ENCODE measurements at regions not wholly inside any gene's neighbourhood (a gene's known extent, or its start where the extent isn't known, plus 50 kb on each side); places are given as distances from the start of the nearest gene placed in this dataset.

GRCh38 chr4:153955327-153955726, 166.4 kb upstream of the SFRP2 start:
- no peaks in the 10 kb centered on the region for H3K36me3 Mint-ChIP-seq
- no peaks in the 10 kb centered on the region for H3K9me3 Mint-ChIP-seq (ENCODE audit: low read depth)

GRCh38 chr4:153954654-153955053, 165.8 kb upstream of the SFRP2 start:
- peaks cover 3% of the 10 kb centered on the region for H3K27me3 Mint-ChIP-seq
- H3K4me3 Mint-ChIP-seq, result no peak overlapping the region
- H3K27ac Mint-ChIP-seq, result no peak overlapping the region
- no peaks in the 10 kb centered on the region for H3K9me3 Mint-ChIP-seq (ENCODE audit: low read depth)
- H3K4me1 Mint-ChIP-seq (ENCODE audit: low read depth), result peaks cover 14% of the 10 kb centered on the region
- H3K36me3 Mint-ChIP-seq, result no peaks in the 10 kb centered on the region

More at GRCh38 chr4:153955327-153955726, 166.4 kb upstream of the SFRP2 start:
- Mint-ChIP-seq H3K27ac (no peak overlapping the region), H3K4me3 (no peak overlapping the region), H3K4me1 (ENCODE audit: low read depth) (peaks cover 8% of the 10 kb centered on the region), H3K27me3 (peaks cover 3% of the 10 kb centered on the region)

DNA sequence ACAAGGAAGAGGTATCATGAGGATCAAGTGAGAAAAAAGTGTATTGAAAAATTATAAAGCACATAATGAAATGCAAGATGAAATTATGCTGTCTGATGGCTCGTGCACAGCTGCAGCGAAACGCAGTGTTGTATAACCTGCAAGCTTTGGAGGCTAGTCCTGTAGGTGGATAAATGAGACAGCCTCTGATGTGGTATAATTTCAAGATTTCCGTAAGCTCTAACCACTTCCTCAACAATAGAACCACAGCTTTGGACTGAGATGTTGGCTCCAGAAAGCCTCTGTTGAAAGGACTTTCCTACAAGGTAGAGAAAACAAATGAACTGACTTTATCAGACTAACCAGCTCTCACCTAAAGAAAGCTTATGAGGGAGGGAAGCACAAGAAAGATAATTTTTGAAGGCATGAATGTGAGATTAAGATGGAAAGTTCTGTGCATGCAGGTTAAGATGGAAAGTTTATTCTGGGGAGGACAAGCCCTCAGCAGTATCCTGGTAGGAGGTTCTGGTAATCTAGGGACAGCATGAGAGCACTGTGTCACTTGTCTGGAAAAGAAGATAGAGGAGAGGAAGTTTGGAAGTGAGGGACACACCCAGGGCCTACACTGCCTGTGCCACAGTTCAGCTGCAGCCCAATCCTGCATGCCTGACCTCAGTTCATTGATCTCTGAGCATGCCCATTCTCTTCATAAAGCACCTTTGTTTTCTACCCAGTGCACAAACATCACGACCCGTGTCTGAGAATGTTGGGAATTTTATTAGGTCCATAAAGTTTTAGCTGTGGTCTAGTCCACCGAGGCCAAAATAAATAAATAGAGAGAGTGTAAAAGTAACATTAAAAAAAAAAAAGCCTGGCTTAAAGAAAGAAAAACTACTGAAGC, 161.5 kb upstream of the SFRP2 start:
- H3K27ac Mint-ChIP-seq, result peak overlapping the region; percentile 16
- H3K4me1 Mint-ChIP-seq (ENCODE audit: low read depth), result peaks cover 23% of the 10 kb centered on the region
- H3K36me3 Mint-ChIP-seq, result peaks cover 7% of the 10 kb centered on the region
- H3K4me3 Mint-ChIP-seq, result peak overlapping the region; percentile 36
- peaks cover 10% of the 10 kb centered on the region for H3K9me3 Mint-ChIP-seq (ENCODE audit: low read depth)
- H3K27me3 Mint-ChIP-seq, result peaks cover 8% of the 10 kb centered on the region

DNA sequence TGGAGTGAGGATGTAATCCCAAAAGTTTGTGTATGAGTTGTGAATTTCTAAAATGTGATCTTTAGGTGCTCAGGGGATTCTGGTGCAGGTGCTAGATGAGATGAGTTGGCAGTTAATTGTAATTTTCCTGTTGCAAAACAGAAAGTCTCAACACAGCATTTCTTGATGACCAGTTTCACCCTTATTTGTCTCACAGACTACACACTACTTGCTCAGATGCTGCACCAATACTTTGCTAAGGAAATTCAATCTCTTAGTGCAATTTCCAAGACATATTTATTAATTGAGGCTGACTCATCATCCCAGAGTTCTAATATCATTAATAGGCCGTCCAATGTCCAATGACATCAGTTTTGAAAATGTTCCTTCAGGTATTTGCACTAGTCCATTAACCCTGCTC, 159.2 kb upstream of the SFRP2 start:
- no peak overlapping the region for H3K27ac Mint-ChIP-seq
- peaks cover 7% of the 10 kb centered on the region for H3K36me3 Mint-ChIP-seq
- H3K4me3 Mint-ChIP-seq, result no peak overlapping the region
- H3K4me1 Mint-ChIP-seq (ENCODE audit: low read depth), result peaks cover 25% of the 10 kb centered on the region
- peaks cover 12% of the 10 kb centered on the region for H3K9me3 Mint-ChIP-seq (ENCODE audit: low read depth)
- H3K27me3 Mint-ChIP-seq, result peaks cover 7% of the 10 kb centered on the region

DNA sequence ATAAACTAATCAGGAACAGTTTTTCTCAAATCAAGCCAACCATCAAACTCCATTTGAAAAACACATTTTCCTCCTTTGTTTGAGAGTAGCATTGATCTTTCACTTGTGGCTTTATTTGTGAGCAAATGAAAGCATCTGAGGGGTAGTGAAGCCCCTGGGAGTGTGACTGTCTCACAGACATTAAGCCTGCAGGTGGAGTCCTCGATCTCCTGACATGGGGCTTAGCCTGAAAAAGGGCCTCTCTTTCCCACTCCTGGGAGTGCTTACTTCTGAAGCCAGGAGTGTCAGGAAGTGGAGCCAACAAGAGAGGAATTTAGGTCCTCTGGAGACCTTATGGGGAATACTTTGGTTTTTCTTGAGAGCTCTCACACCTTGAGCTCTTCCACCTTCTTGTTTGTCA, 158.2 kb upstream of the SFRP2 start:
- H3K4me3 Mint-ChIP-seq, result no peak overlapping the region
- peaks cover 7% of the 10 kb centered on the region for H3K27me3 Mint-ChIP-seq
- peaks cover 7% of the 10 kb centered on the region for H3K36me3 Mint-ChIP-seq
- peaks cover 12% of the 10 kb centered on the region for H3K9me3 Mint-ChIP-seq (ENCODE audit: low read depth)
- peaks cover 25% of the 10 kb centered on the region for H3K4me1 Mint-ChIP-seq (ENCODE audit: low read depth)
- H3K27ac Mint-ChIP-seq, result no peak overlapping the region

DNA sequence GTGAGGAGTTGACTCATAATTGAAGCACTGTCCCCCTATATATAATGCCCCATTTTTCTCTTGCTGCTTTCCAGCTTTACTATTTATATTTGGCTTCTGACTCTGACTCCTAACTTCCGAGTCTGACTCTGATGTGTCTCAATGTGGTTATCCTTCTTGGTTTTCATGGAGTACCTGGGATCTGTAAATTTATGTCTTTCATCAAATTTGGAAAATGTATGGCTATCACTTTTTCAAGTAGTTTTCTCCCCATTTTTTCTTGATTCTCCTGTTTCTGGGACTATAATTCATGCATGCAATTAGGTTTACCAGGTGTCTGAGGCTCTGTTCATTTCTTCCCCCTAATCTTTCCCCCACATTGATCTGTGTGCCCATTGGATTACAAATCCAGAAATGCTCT, 156.8 kb upstream of the SFRP2 start:
- Mint-ChIP-seq H3K27ac (no peak overlapping the region), H3K9me3 (ENCODE audit: low read depth) (peaks cover 12% of the 10 kb centered on the region), H3K27me3 (peaks cover 7% of the 10 kb centered on the region), H3K36me3 (peaks cover 7% of the 10 kb centered on the region), H3K4me1 (ENCODE audit: low read depth) (peaks cover 21% of the 10 kb centered on the region), H3K4me3 (no peak overlapping the region)

- peak overlapping the region; percentile 56 for H3K27ac Mint-ChIP-seq
- H3K9me3 Mint-ChIP-seq (ENCODE audit: low read depth), result peaks cover 12% of the 10 kb centered on the region
- H3K4me1 Mint-ChIP-seq (ENCODE audit: low read depth), result peaks cover 4% of the 10 kb centered on the region
- no peak overlapping the region for H3K4me3 Mint-ChIP-seq
- peaks cover 7% of the 10 kb centered on the region for H3K36me3 Mint-ChIP-seq
- peaks cover 5% of the 10 kb centered on the region for H3K27me3 Mint-ChIP-seq
Observed at GRCh38 chr4:153943738-153944415, 155.0 kb upstream of the SFRP2 start.

- Mint-ChIP-seq H3K4me3 (no peak overlapping the region), H3K27me3 (peaks cover 6% of the 10 kb centered on the region)
Observed at GRCh38 chr4:153940916-153941315, 152.0 kb upstream of the SFRP2 start.

DNA sequence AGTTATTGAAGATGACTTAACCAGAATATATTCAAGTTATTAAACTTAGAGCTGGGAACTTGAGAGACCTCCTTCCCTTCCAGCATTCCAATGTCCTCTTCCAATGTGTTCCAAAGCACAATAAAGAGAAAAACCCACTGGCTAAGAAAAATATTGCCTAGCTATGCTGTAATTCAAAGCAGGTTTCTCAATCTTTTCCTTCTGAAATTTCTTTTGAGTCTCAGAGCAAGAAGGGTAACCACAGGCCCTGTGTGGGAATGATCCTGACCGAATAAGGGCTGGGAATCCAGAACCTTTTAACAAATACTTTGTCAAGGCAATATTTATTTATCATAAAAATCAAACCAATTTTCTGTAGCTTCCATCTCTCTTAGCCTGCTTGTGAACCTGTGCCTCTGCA, 150.7 kb upstream of the SFRP2 start:
- Mint-ChIP-seq H3K27ac (no peak overlapping the region), H3K9me3 (ENCODE audit: low read depth) (no peaks in the 10 kb centered on the region), H3K4me3 (no peak overlapping the region), H3K36me3 (no peaks in the 10 kb centered on the region), H3K4me1 (ENCODE audit: low read depth) (peaks cover 2% of the 10 kb centered on the region), H3K27me3 (peaks cover 10% of the 10 kb centered on the region)

More at GRCh38 chr4:153940916-153941315, 152.0 kb upstream of the SFRP2 start:
- peaks cover 2% of the 10 kb centered on the region for H3K4me1 Mint-ChIP-seq (ENCODE audit: low read depth)
- H3K9me3 Mint-ChIP-seq (ENCODE audit: low read depth), result peaks cover 9% of the 10 kb centered on the region
- peaks cover 4% of the 10 kb centered on the region for H3K36me3 Mint-ChIP-seq
- H3K27ac Mint-ChIP-seq, result no peak overlapping the region

DNA sequence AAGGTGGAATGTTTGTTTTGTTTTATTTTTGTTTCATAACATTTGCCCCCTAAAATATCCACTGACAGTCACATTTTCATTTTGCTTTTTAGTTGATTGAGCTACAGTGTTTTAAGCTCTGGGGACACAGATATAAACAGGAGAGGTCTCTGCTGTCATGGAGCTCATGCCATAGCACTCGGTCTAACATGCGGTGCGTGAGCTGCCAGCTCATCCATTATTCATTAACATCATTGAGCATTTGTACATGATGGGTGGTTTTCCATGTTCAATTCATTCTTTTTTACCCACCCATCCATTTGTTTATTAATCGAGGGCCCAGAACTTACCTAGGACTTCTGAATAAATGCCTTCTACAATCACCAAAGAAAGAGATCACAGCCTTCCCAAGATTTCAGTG, 150.1 kb upstream of the SFRP2 start:
- H3K27ac Mint-ChIP-seq, result no peak overlapping the region
- peaks cover 11% of the 10 kb centered on the region for H3K27me3 Mint-ChIP-seq
- no peak overlapping the region for H3K4me3 Mint-ChIP-seq
- no peaks in the 10 kb centered on the region for H3K36me3 Mint-ChIP-seq
- peaks cover 2% of the 10 kb centered on the region for H3K4me1 Mint-ChIP-seq (ENCODE audit: low read depth)
- no peaks in the 10 kb centered on the region for H3K9me3 Mint-ChIP-seq (ENCODE audit: low read depth)

GRCh38 chr4:153937289-153937688, 148.4 kb upstream of the SFRP2 start:
- no peak overlapping the region for H3K27ac Mint-ChIP-seq
- H3K4me1 Mint-ChIP-seq (ENCODE audit: low read depth), result no peaks in the 10 kb centered on the region
- H3K27me3 Mint-ChIP-seq, result peaks cover 13% of the 10 kb centered on the region
- H3K4me3 Mint-ChIP-seq, result no peak overlapping the region
- no peaks in the 10 kb centered on the region for H3K9me3 Mint-ChIP-seq (ENCODE audit: low read depth)
- no peaks in the 10 kb centered on the region for H3K36me3 Mint-ChIP-seq

GRCh38 chr4:153936121-153936520, 147.2 kb upstream of the SFRP2 start:
- Mint-ChIP-seq H3K9me3 (ENCODE audit: low read depth) (no peaks in the 10 kb centered on the region), H3K27me3 (peaks cover 13% of the 10 kb centered on the region), H3K4me1 (ENCODE audit: low read depth) (no peaks in the 10 kb centered on the region), H3K36me3 (no peaks in the 10 kb centered on the region), H3K4me3 (no peak overlapping the region), H3K27ac (no peak overlapping the region)

DNA sequence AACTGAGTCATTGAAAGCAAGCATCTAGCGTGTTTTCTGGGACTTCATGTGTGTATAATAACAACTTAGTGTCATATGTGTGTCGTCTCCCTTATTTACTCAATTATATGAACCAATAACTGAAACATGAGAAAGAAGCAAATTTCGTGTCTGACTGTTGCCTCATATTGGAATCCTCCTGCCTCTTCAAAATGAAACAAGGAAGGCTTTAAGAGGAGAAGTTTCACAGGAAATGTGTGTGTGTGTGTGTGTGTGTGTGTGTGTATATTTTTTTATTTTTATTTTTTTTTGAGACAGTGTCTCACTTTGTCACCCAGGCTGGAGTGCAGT, 145.8 kb upstream of the SFRP2 start:
- H3K27ac Mint-ChIP-seq, result no peak overlapping the region
- H3K4me3 Mint-ChIP-seq, result no peak overlapping the region
- H3K4me1 Mint-ChIP-seq (ENCODE audit: low read depth), result no peaks in the 10 kb centered on the region
- H3K27me3 Mint-ChIP-seq, result peaks cover 18% of the 10 kb centered on the region
- H3K36me3 Mint-ChIP-seq, result no peaks in the 10 kb centered on the region
- H3K9me3 Mint-ChIP-seq (ENCODE audit: low read depth), result no peaks in the 10 kb centered on the region

DNA sequence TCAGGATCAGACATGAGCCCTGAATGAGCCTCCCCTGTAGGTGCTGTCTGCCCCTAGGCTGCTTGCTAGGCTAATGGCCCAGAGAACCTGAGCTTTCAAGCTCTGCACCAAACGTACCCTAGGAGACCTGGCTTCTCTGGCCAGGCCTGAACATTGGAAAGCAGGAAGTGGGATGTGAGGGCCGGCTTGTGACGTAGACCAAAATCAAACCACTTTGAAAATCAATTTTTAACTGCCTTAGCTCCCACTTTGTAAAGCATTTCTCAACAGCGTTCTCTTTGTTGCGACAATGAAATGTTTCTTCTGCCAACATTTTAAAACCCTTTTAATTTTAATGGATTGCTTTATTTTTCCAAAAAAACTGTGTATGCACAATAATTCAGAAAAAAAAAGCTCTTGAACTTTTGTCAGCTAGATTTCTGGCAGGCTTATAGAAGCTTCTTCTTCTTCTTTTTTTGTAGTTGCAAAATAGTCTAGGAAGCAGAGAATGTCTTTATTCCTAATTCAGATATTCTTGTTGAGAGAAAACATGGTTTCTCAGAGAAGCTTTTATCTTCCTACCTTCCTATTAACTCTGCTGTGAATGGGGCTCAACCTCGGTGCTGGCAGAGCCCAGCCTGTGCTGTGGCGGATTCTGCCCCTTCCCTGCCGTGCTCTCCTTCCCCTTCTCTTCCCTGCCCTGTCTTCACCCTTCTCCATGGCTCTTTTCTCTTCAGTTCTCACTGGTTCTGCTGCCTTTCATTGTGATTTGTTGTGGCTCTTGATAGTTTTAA, 145.2 kb upstream of the SFRP2 start:
- H3K4me3 Mint-ChIP-seq, result no peak overlapping the region

GRCh38 chr4:153931804-153932203, 142.9 kb upstream of the SFRP2 start:
- H3K4me3 Mint-ChIP-seq, result no peak overlapping the region
- H3K36me3 Mint-ChIP-seq, result no peaks in the 10 kb centered on the region
- no peak overlapping the region for H3K27ac Mint-ChIP-seq
- peaks cover 20% of the 10 kb centered on the region for H3K27me3 Mint-ChIP-seq
- H3K4me1 Mint-ChIP-seq (ENCODE audit: low read depth), result no peaks in the 10 kb centered on the region
- no peaks in the 10 kb centered on the region for H3K9me3 Mint-ChIP-seq (ENCODE audit: low read depth)

More for the DNA sequence above, 145.2 kb upstream of the SFRP2 start:
- Mint-ChIP-seq H3K4me1 (ENCODE audit: low read depth) (no peaks in the 10 kb centered on the region), H3K27ac (no peak overlapping the region), H3K9me3 (ENCODE audit: low read depth) (no peaks in the 10 kb centered on the region), H3K36me3 (no peaks in the 10 kb centered on the region), H3K27me3 (peaks cover 18% of the 10 kb centered on the region)
